ENCODE measurements at regions not wholly inside any gene's neighbourhood (a gene's known extent, or its start where the extent isn't known, plus 50 kb on each side); places are given as distances from the start of the nearest gene placed in this dataset.

GRCh38 chr12:78641837-78642423 lies 222.6 kb upstream of the SYT1 start:
- DNase-seq: no peak
- intact Hi-C loops (cut with micrococcal nuclease): no loop called here
- no peaks in the 10 kb centered on the region for H3K36me3 Mint-ChIP-seq (ENCODE audit: low read depth)
- H3K27me3 Mint-ChIP-seq: no peaks in the 10 kb centered on the region
- no peak overlapping the region for H3K27ac Mint-ChIP-seq
- H3K9me3 Mint-ChIP-seq: no peaks in the 10 kb centered on the region
- no peak overlapping the region for H3K4me3 Mint-ChIP-seq
- H3K4me1 Mint-ChIP-seq: no peaks in the 10 kb centered on the region

GRCh38 chr12:78645956-78646355 lies 218.6 kb upstream of the SYT1 start:
- Mint-ChIP-seq H3K4me3 (no peak overlapping the region), H3K9me3 (no peaks in the 10 kb centered on the region), H3K4me1 (no peaks in the 10 kb centered on the region), H3K27ac (no peak overlapping the region), H3K27me3 (no peaks in the 10 kb centered on the region), H3K36me3 (ENCODE audit: low read depth) (no peaks in the 10 kb centered on the region)
- intact Hi-C loops (cut with micrococcal nuclease): no loop called here
- DNase-seq: no peak

- Mint-ChIP-seq H3K27me3 (no peaks in the 10 kb centered on the region), H3K36me3 (ENCODE audit: low read depth) (no peaks in the 10 kb centered on the region), H3K9me3 (no peaks in the 10 kb centered on the region), H3K4me3 (no peak overlapping the region), H3K4me1 (no peaks in the 10 kb centered on the region), H3K27ac (no peak overlapping the region)
- intact Hi-C loops (cut with micrococcal nuclease): no loop called here
- DNase-seq: no peak
Measured at GRCh38 chr12:78651755-78652154, 212.8 kb upstream of the SYT1 start.

- Mint-ChIP-seq H3K27me3 (no peaks in the 10 kb centered on the region), H3K27ac (no peak overlapping the region), H3K36me3 (ENCODE audit: low read depth) (no peaks in the 10 kb centered on the region), H3K9me3 (no peaks in the 10 kb centered on the region), H3K4me1 (no peaks in the 10 kb centered on the region), H3K4me3 (no peak overlapping the region)
- DNase-seq: no peak
- intact Hi-C loops (cut with micrococcal nuclease): no loop called here
Measured at GRCh38 chr12:78666584-78666983, 198.0 kb upstream of the SYT1 start.

- Mint-ChIP-seq H3K27me3 (no peaks in the 10 kb centered on the region), H3K36me3 (ENCODE audit: low read depth) (no peaks in the 10 kb centered on the region), H3K27ac (no peak overlapping the region), H3K4me1 (no peaks in the 10 kb centered on the region), H3K4me3 (no peak overlapping the region), H3K9me3 (no peaks in the 10 kb centered on the region)
- intact Hi-C loops (cut with micrococcal nuclease): no loop called here
- DNase-seq: no peak
Measured at GRCh38 chr12:78671295-78671694, 193.3 kb upstream of the SYT1 start.

GRCh38 chr12:78672033-78672432 lies 192.5 kb upstream of the SYT1 start:
- Mint-ChIP-seq H3K27me3 (no peaks in the 10 kb centered on the region), H3K4me1 (no peaks in the 10 kb centered on the region), H3K9me3 (no peaks in the 10 kb centered on the region), H3K36me3 (ENCODE audit: low read depth) (no peaks in the 10 kb centered on the region), H3K4me3 (no peak overlapping the region), H3K27ac (no peak overlapping the region)
- intact Hi-C loops (cut with micrococcal nuclease): no loop called here
- DNase-seq: no peak

GRCh38 chr12:78674311-78675090 lies 190.1 kb upstream of the SYT1 start:
- H3K9me3 Mint-ChIP-seq: no peaks in the 10 kb centered on the region
- no peaks in the 10 kb centered on the region for H3K4me1 Mint-ChIP-seq
- H3K27me3 Mint-ChIP-seq: no peaks in the 10 kb centered on the region
- H3K36me3 Mint-ChIP-seq (ENCODE audit: low read depth): no peaks in the 10 kb centered on the region
- intact Hi-C loops (cut with micrococcal nuclease): no loop called here
- H3K27ac Mint-ChIP-seq: no peak overlapping the region
- no peak overlapping the region for H3K4me3 Mint-ChIP-seq
- no peak for DNase-seq

- H3K27me3 Mint-ChIP-seq: no peaks in the 10 kb centered on the region
- intact Hi-C loops (cut with micrococcal nuclease): no loop called here
- H3K4me3 Mint-ChIP-seq: no peak overlapping the region
- H3K36me3 Mint-ChIP-seq (ENCODE audit: low read depth): no peaks in the 10 kb centered on the region
- H3K9me3 Mint-ChIP-seq: no peaks in the 10 kb centered on the region
- H3K4me1 Mint-ChIP-seq: no peaks in the 10 kb centered on the region
- DNase-seq: no peak
- H3K27ac Mint-ChIP-seq: no peak overlapping the region
Measured at GRCh38 chr12:78680596-78680995, 184.0 kb upstream of the SYT1 start.

- Mint-ChIP-seq H3K36me3 (ENCODE audit: low read depth) (no peaks in the 10 kb centered on the region), H3K4me1 (no peaks in the 10 kb centered on the region), H3K9me3 (no peaks in the 10 kb centered on the region), H3K4me3 (no peak overlapping the region), H3K27ac (no peak overlapping the region), H3K27me3 (no peaks in the 10 kb centered on the region)
- DNase-seq: no peak
- intact Hi-C loops (cut with micrococcal nuclease): no loop called here
Measured at GRCh38 chr12:78683031-78683430, 181.5 kb upstream of the SYT1 start.

GRCh38 chr12:78683626-78684025 lies 180.9 kb upstream of the SYT1 start:
- H3K9me3 Mint-ChIP-seq: no peaks in the 10 kb centered on the region
- intact Hi-C loops (cut with micrococcal nuclease): no loop called here
- no peaks in the 10 kb centered on the region for H3K27me3 Mint-ChIP-seq
- no peak overlapping the region for H3K27ac Mint-ChIP-seq
- H3K4me1 Mint-ChIP-seq: no peaks in the 10 kb centered on the region
- DNase-seq: no peak
- no peaks in the 10 kb centered on the region for H3K36me3 Mint-ChIP-seq (ENCODE audit: low read depth)
- no peak overlapping the region for H3K4me3 Mint-ChIP-seq

GRCh38 chr12:78684419-78684818 lies 180.2 kb upstream of the SYT1 start:
- Mint-ChIP-seq H3K4me3 (no peak overlapping the region), H3K36me3 (ENCODE audit: low read depth) (no peaks in the 10 kb centered on the region), H3K27ac (no peak overlapping the region), H3K4me1 (no peaks in the 10 kb centered on the region), H3K27me3 (no peaks in the 10 kb centered on the region), H3K9me3 (no peaks in the 10 kb centered on the region)
- intact Hi-C loops (cut with micrococcal nuclease): no loop called here
- no peak for DNase-seq

GRCh38 chr12:78695749-78696148 lies 168.8 kb upstream of the SYT1 start:
- no peak overlapping the region for H3K27ac Mint-ChIP-seq
- no peaks in the 10 kb centered on the region for H3K36me3 Mint-ChIP-seq (ENCODE audit: low read depth)
- no peaks in the 10 kb centered on the region for H3K4me1 Mint-ChIP-seq
- DNase-seq: no peak
- no peak overlapping the region for H3K4me3 Mint-ChIP-seq
- intact Hi-C loops (cut with micrococcal nuclease): no loop called here
- H3K9me3 Mint-ChIP-seq: no peaks in the 10 kb centered on the region
- H3K27me3 Mint-ChIP-seq: no peaks in the 10 kb centered on the region

GRCh38 chr12:78696267-78696666 lies 168.3 kb upstream of the SYT1 start:
- Mint-ChIP-seq H3K27me3 (no peaks in the 10 kb centered on the region), H3K4me1 (no peaks in the 10 kb centered on the region), H3K27ac (no peak overlapping the region), H3K9me3 (no peaks in the 10 kb centered on the region), H3K4me3 (no peak overlapping the region), H3K36me3 (ENCODE audit: low read depth) (no peaks in the 10 kb centered on the region)
- intact Hi-C loops (cut with micrococcal nuclease): no loop called here
- DNase-seq: no peak

GRCh38 chr12:78697817-78698415 lies 166.7 kb upstream of the SYT1 start:
- H3K9me3 Mint-ChIP-seq: no peaks in the 10 kb centered on the region
- no peaks in the 10 kb centered on the region for H3K27me3 Mint-ChIP-seq
- intact Hi-C loops (cut with micrococcal nuclease): no loop called here
- H3K4me1 Mint-ChIP-seq: no peaks in the 10 kb centered on the region
- H3K27ac Mint-ChIP-seq: no peak overlapping the region
- no peak overlapping the region for H3K4me3 Mint-ChIP-seq
- no peaks in the 10 kb centered on the region for H3K36me3 Mint-ChIP-seq (ENCODE audit: low read depth)
- no peak for DNase-seq

Data from activated CD4-positive, alpha-beta T cell treated with anti-CD3 and anti-CD28 coated beads, Interleukin-2, amount 10 ng/mL, durations not matched to agents 24 days and 14 days (primary cell).